Activated CD8-positive, alpha-beta T cell treated with anti-CD3 and anti-CD28 coated beads, Interleukin-2, amount 10 ng/mL, durations not matched to agents 7 days and 5 days (primary cell): ENCODE measurements at regions not wholly inside any gene's neighbourhood (a gene's known extent, or its start where the extent isn't known, plus 50 kb on each side); places are given as distances from the start of the nearest gene placed in this dataset.
"Not testable (repeated sequence)": the region's sequence is repeated elsewhere in the genome, so short reads cannot be mapped to it uniquely, and the experiment has no call there.

Experiments
- ATAC-seq: fragments of 150-1000 bp; cut with Tn5 transposase; one replicate; pipeline ENCODE4 v1.10.0; 2021; ENCODE audit warnings: moderate library complexity
- CTCF ChIA-PET: fragments of 350-600 bp; sonication (Branson Sonifier 250); formaldehyde crosslinking; loops from one replicate; lab custom pipeline; 2021; ENCODE audit warnings: antibody characterized with exemption; lab: Charles Lee
- POLR2A ChIA-PET: fragments of 350-600 bp; sonication (Branson Sonifier 250); formaldehyde crosslinking; loops from one replicate; lab custom pipeline; 2021; ENCODE audit warnings: antibody characterized with exemption; lab: Charles Lee
- DNase-seq: peaks from one replicate; pipeline ENCODE4 v3.0.0-alpha.2; 2020
- H3K27ac Mint-ChIP-seq: one replicate; pipeline ENCODE4 v1.8.0; 2021; ENCODE audit warnings: mild to moderate bottlenecking, mixed read lengths
- H3K27me3 Mint-ChIP-seq: one replicate; pipeline ENCODE4 v1.8.0; 2021; ENCODE audit warnings: low read depth, mixed read lengths
- H3K36me3 Mint-ChIP-seq: one replicate; pipeline ENCODE4 v1.8.0; 2021; ENCODE audit warnings: low read depth, mixed read lengths
- H3K4me1 Mint-ChIP-seq: one replicate; pipeline ENCODE4 v1.8.0; 2021; ENCODE audit warnings: low read depth, mixed read lengths
- H3K4me3 Mint-ChIP-seq: one replicate; pipeline ENCODE4 v1.8.0; 2021; ENCODE audit warnings: mild to moderate bottlenecking, mixed read lengths
- H3K9me3 Mint-ChIP-seq: one replicate; pipeline ENCODE4 v1.8.0; 2022; ENCODE audit warnings: mixed read lengths; ENCODE audit not compliant: insufficient read depth

DNA sequence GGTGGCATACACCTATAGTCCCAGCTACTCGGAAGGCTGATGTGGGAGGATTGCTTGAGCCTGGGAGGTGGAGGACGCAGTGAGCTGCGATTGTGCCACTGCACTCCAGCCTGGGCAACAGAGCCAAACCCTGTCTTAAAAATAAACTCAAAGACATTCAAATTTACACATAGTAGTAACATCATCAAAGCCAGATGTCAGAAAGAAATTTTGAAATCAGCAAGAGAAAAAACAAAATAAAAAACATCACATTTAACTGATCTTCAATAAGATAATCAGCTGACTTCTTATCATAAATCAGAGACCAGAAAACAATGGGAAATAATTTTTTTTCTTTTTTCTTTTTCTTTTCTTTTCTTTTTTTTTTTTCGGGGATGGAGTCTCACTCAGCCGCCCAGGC, 78.9 kb upstream of the ZCCHC13 start:
- DNase-seq, result no peak
- Mint-ChIP-seq H3K27me3 (no peaks in the 10 kb centered on the region), H3K9me3 (no peaks in the 10 kb centered on the region), H3K36me3 (peaks cover 33% of the 10 kb centered on the region), H3K4me1 (no peaks in the 10 kb centered on the region), H3K27ac (no peak overlapping the region), H3K4me3 (no peak overlapping the region)
- ATAC-seq, result no peak
- POLR2A ChIA-PET, result no interaction called here
- CTCF ChIA-PET, result no interaction called here

DNA sequence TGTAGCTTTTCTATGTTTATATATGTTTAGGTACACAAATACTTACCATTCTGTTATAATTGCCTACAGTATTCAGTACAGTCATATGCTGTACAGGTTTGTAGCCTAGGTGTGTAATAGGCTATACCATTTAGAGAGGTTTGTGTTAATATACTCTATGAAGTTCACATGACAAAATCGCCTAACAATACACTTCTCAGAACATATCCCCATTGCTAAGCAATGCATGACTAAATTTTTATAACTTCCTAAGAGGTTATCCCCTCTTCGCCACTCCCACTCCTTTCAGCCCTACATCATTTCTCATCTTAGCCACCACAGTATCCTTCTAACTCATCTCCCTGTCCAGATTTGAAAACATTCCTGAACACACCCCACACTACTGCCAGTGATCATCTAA, 83.7 kb upstream of the ZCCHC13 start:
- ATAC-seq (no peak), DNase-seq (no peak)
- Mint-ChIP-seq H3K27ac (no peak overlapping the region), H3K4me3 (no peak overlapping the region), H3K27me3 (no peaks in the 10 kb centered on the region), H3K9me3 (no peaks in the 10 kb centered on the region), H3K36me3 (peaks cover 43% of the 10 kb centered on the region), H3K4me1 (no peaks in the 10 kb centered on the region)
- ChIA-PET POLR2A (no interaction called here), CTCF (no interaction called here)

DNA sequence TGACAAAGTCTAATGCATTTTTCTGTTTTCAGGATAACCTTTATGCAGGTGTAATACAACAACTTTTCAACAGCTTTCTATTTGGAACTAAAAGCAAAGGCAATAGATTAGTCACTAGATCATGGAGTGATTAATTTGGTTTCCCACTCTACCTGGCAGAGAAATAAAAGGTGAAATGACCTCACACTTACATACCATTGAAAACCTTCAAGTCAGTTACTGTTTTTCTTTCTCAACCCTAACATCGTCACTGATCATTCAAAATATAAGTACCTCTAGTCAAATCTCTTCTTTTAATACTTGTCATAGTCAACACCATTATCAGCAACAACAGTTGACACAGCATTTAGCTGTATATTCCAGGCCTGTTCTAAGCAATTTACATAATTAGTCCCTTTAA, 85.1 kb upstream of the ZCCHC13 start:
- Mint-ChIP-seq H3K27ac (no peak overlapping the region), H3K4me1 (no peaks in the 10 kb centered on the region), H3K9me3 (no peaks in the 10 kb centered on the region), H3K27me3 (no peaks in the 10 kb centered on the region), H3K4me3 (no peak overlapping the region), H3K36me3 (peaks cover 50% of the 10 kb centered on the region)
- ChIA-PET CTCF (no interaction called here), POLR2A (no interaction called here)
- ATAC-seq (no peak), DNase-seq (no peak)

DNA sequence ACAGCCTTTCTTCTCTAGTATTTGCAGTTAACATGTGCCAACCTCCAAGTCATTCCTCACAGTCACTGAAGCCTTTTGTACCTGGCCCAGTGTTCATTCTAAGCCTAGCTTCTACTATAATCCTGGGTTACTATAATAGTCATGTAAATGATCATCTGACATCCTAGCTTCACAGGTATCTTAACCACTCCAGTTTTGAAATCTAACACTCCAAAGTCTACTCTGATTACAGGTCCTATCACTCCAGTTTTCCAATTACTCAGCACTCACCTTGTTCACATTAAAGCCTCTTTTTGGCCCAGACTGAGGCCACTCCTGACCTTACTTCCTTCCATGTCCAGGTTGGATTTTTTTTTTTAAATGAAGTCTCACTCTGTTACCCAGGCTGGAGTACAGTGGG, 87.6 kb upstream of the ZCCHC13 start:
- no peak overlapping the region for H3K4me3 Mint-ChIP-seq
- no peak overlapping the region for H3K27ac Mint-ChIP-seq
- ChIA-PET POLR2A (no interaction called here), CTCF (no interaction called here)
- no peaks in the 10 kb centered on the region for H3K4me1 Mint-ChIP-seq
- H3K36me3 Mint-ChIP-seq, result peaks cover 47% of the 10 kb centered on the region
- H3K9me3 Mint-ChIP-seq, result no peaks in the 10 kb centered on the region
- ATAC-seq (no peak), DNase-seq (no peak)
- no peaks in the 10 kb centered on the region for H3K27me3 Mint-ChIP-seq

DNA sequence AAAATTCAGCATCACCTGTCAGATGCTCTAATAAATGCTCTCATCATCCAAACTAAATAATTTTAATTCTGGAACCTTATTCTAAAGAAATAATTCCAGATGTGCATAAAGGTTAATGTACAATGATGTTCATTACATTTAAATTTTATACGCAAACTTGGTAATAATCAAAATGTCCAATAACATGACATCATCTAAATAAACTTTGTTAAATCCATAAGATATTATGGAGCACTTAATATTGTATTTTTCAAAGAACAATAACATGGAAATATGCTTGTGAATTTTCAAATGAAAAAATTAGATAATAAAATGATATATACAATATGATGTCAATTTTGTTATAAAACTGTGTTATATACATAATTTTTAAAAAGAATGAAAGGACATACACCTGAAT, 92.1 kb upstream of the ZCCHC13 start:
- Mint-ChIP-seq H3K36me3 (peaks cover 32% of the 10 kb centered on the region), H3K4me1 (no peaks in the 10 kb centered on the region), H3K27ac (no peak overlapping the region), H3K4me3 (no peak overlapping the region), H3K27me3 (no peaks in the 10 kb centered on the region), H3K9me3 (no peaks in the 10 kb centered on the region)
- ATAC-seq (no peak), DNase-seq (no peak)
- POLR2A ChIA-PET, result no interaction called here
- CTCF ChIA-PET, result no interaction called here

DNA sequence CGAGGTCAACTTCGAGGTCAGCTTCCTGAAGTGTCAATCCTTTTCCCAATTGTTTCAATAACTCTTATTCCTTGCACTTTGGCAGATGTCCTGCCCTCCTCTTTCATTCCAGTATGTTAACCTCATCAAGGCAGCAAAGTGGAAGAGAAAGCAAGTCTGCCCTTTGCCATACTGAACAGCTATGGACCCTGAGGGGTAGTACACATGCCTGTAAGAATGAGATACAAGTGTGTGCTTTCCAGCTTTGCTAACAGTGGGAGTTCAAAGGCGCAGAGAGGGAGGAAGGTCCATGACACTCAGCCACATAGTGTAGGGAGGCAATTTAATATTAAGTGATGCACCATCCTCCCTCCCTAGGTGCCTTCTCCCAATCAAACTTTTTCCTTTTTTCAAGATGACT, 96.4 kb upstream of the ZCCHC13 start:
- POLR2A ChIA-PET, result interaction anchor here (0.6 to 0.7 kb wide), 2 partner anchors 132 to 1933 kb away, joined by 3 read pairs; no protein-coding TSS in a partner anchor
- Mint-ChIP-seq H3K4me1 (no peaks in the 10 kb centered on the region), H3K27me3 (no peaks in the 10 kb centered on the region), H3K4me3 (no peak overlapping the region), H3K27ac (no peak overlapping the region), H3K9me3 (no peaks in the 10 kb centered on the region), H3K36me3 (peaks cover 21% of the 10 kb centered on the region)
- ATAC-seq (no peak), DNase-seq (no peak)
- CTCF ChIA-PET, result no interaction called here

DNA sequence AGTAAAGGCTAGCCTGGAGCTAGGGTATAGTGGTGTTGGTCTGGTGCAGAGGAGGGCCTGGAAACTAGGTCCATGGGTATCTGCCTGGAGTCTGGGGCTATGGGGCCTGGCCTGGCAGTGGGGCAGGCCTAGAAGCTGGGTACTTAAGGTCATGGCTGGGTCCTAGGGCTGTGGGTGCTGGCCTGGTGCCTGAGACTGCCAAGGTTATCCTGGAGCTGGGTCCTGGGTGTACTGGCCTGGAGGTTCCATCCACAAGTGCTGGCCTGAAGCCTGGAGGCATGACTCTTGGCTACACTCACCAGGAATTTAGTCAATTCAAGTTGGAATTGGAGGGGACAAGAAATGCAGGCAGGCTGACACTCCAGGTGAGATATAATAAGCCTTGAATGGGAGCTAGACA, 108.4 kb upstream of the ZCCHC13 start:
- ChIA-PET CTCF (no interaction called here), POLR2A (no interaction called here)
- H3K27me3 Mint-ChIP-seq, result peaks cover 2% of the 10 kb centered on the region
- no peak overlapping the region for H3K27ac Mint-ChIP-seq
- H3K4me3 Mint-ChIP-seq, result no peak overlapping the region
- H3K4me1 Mint-ChIP-seq, result no peaks in the 10 kb centered on the region
- H3K9me3 Mint-ChIP-seq, result no peaks in the 10 kb centered on the region
- DNase-seq (no peak), ATAC-seq (no peak)
- H3K36me3 Mint-ChIP-seq, result no peaks in the 10 kb centered on the region

DNA sequence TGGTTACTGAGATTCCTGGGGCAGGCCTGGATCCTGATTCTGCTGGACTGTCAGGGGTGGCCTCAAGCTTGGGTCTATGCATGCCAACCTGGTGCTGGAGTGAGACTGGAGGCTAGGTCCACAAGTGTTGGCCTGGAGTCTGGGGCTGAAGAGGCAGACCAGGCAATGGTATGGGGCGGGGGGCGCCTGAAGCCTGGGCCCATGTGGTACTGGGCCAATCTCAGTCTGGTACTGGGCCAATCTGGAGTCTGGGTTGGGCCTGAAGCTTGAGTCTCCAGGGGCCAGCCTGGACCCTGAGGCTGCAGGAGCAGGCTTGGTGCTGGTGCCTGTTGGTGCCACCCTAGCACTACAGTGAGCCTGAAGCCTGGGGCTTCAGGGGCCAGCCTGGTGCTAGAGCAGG, 108.9 kb upstream of the ZCCHC13 start:
- DNase-seq, result no peak
- CTCF ChIA-PET, result no interaction called here
- Mint-ChIP-seq H3K27ac (no peak overlapping the region), H3K4me3 (no peak overlapping the region), H3K4me1 (no peaks in the 10 kb centered on the region), H3K9me3 (no peaks in the 10 kb centered on the region), H3K36me3 (no peaks in the 10 kb centered on the region), H3K27me3 (peaks cover 3% of the 10 kb centered on the region)
- no peak for ATAC-seq
- POLR2A ChIA-PET, result no interaction called here

DNA sequence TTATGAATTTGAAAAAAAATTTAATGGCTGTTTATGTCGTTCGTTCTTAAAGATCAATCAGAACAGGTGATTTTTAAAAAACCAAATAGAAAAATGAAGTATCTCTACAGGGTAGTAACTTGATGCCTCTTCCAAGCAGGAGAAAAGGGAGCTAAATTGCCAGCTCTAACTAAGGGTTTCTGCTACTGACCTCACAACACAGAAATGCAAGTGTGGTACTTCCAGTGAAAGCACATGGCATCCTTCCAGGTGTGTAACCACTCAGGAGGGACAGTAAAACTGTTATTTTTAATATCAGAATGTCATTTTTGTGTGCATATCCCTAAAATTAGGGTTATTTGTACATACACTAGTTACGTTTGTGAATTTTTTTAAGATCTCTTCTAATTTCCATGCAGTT, 116.8 kb upstream of the ZCCHC13 start:
- Mint-ChIP-seq H3K27me3 (peaks cover 3% of the 10 kb centered on the region), H3K4me3 (no peak overlapping the region), H3K36me3 (no peaks in the 10 kb centered on the region), H3K27ac (no peak overlapping the region), H3K9me3 (no peaks in the 10 kb centered on the region), H3K4me1 (no peaks in the 10 kb centered on the region)
- CTCF ChIA-PET, result no interaction called here
- ATAC-seq, result no peak
- POLR2A ChIA-PET, result no interaction called here
- no peak for DNase-seq

DNA sequence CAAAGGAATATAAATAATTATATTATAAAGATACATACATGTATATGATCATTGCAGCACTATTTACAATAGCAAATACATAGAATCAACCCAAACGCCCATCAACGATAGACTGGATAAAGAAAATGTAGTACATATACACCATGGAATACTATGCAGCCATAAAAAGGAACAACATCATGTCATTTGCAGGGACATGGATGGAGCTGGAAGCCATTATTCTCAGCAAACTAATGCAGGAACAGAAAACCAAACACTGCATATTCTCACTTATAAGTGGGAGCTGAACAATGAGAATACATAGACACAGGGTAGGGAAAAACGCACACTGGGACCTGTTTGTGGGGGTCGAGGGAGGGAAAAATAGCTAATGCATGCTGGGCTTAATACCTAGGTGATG, 120.9 kb upstream of the ZCCHC13 start:
- ATAC-seq, H3K4me1 Mint-ChIP-seq, H3K27ac Mint-ChIP-seq, H3K4me3 Mint-ChIP-seq, H3K9me3 Mint-ChIP-seq, DNase-seq, POLR2A ChIA-PET, H3K27me3 Mint-ChIP-seq, CTCF ChIA-PET, H3K36me3 Mint-ChIP-seq: not testable (repeated sequence)

DNA sequence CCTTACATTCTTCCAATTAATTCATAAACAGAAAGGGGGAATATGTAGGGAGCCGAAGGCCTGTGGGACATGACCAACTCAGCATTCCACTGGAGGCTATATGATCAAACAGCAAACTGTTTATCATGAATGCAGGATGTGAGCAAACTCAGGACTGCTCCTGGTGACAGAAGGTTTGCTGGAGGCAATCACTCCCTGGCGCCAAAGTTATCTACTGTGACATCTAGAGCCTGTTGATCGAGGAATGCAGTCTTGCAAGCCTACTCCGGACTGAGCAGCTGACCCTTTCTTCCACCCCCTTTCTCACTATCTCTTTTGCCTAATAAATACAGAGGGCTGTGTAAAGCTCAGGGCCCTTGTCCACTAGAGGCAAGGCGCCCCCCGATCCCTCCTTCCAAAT, 122.0 kb upstream of the ZCCHC13 start:
- POLR2A ChIA-PET, result not testable (repeated sequence)

DNA sequence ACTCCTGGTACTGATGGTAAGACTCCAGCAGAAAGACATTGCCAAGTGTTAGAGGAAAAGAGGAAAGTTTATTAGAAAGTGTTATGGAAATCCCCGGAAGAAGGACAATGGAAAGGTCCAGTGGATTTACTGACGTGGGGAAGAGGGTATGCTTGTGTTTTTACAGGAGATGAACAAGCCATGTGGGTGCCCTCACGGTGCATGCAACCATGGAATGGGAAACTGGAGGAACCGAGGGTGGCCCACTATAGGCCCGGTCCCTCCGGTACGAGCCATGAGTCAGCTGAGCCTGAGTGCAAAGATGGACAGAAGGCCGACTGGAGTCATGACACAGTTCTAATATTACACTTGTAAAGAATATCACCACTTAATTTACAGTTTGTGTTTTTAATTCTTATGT, 123.3 kb upstream of the ZCCHC13 start:
- CTCF ChIA-PET, result no interaction called here
- DNase-seq, result no peak
- no peaks in the 10 kb centered on the region for H3K9me3 Mint-ChIP-seq
- H3K4me3 Mint-ChIP-seq, result no peak overlapping the region
- H3K4me1 Mint-ChIP-seq, result no peaks in the 10 kb centered on the region
- H3K27ac Mint-ChIP-seq, result no peak overlapping the region
- no peaks in the 10 kb centered on the region for H3K27me3 Mint-ChIP-seq
- H3K36me3 Mint-ChIP-seq, result no peaks in the 10 kb centered on the region
- no peak for ATAC-seq
- POLR2A ChIA-PET, result no interaction called here

More for the DNA sequence above, 122.0 kb upstream of the ZCCHC13 start:
- H3K4me1 Mint-ChIP-seq, DNase-seq, H3K27ac Mint-ChIP-seq, H3K36me3 Mint-ChIP-seq, ATAC-seq, H3K4me3 Mint-ChIP-seq, H3K27me3 Mint-ChIP-seq, CTCF ChIA-PET, H3K9me3 Mint-ChIP-seq: not testable (repeated sequence)

DNA sequence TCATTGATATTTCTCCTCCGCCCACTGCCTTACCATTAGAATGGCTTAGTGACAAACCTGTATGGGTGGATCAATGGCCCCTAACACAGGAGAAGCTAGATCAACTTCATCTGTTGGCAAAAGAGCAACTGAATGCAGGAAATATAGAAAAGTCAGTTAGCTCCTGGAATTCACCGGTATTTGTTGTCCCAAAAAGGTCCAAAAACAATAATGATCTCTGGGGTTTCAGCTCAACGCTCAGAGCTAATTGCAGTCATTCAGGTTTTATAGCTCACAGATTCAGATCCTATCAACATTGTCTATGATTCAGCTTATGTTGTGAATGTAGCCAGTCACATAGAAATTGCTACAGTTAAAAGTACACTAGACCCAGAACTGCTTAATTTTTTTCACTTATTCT, 124.0 kb upstream of the ZCCHC13 start:
- Mint-ChIP-seq H3K9me3 (no peaks in the 10 kb centered on the region), H3K4me1 (no peaks in the 10 kb centered on the region), H3K27ac (no peak overlapping the region), H3K4me3 (no peak overlapping the region), H3K27me3 (no peaks in the 10 kb centered on the region), H3K36me3 (no peaks in the 10 kb centered on the region)
- ATAC-seq, result no peak
- POLR2A ChIA-PET, result no interaction called here
- CTCF ChIA-PET, result no interaction called here
- DNase-seq, result no peak
